HG02588 (cell line): ENCODE measurements at regions not wholly inside any gene's neighbourhood (a gene's known extent, or its start where the extent isn't known, plus 50 kb on each side); places are given as distances from the start of the nearest gene placed in this dataset.

Experiments used
- ATAC-seq: cut with Tn5 transposase; IDR thresholded peaks from one replicate; pipeline ENCODE4 v1.9.1; 2021; ENCODE audit warnings: mild to moderate bottlenecking, moderate library complexity; ENCODE audit not compliant: unreplicated experiment

- ATAC-seq = no peak
Measured at GRCh38 chr6:147023148-147023547, 181.1 kb upstream of the STXBP5 start.

- ATAC-seq = no peak
Measured at GRCh38 chr6:147023581-147023980, 180.6 kb upstream of the STXBP5 start.

- no peak for ATAC-seq
Measured at GRCh38 chr6:147029923-147030322, 174.3 kb upstream of the STXBP5 start.

GRCh38 chr6:147033267-147033666, 170.9 kb upstream of the STXBP5 start:
- ATAC-seq = no peak

GRCh38 chr6:147035886-147036285, 168.3 kb upstream of the STXBP5 start:
- no peak for ATAC-seq

GRCh38 chr6:147037881-147038280, 166.3 kb upstream of the STXBP5 start:
- ATAC-seq = no peak

- ATAC-seq = no peak
Measured at GRCh38 chr6:147040121-147040910, 163.9 kb upstream of the STXBP5 start.

GRCh38 chr6:147042679-147043078, 161.5 kb upstream of the STXBP5 start:
- no peak for ATAC-seq

- no peak for ATAC-seq
Measured at GRCh38 chr6:147043994-147044477, 160.2 kb upstream of the STXBP5 start.

GRCh38 chr6:147046141-147046877, 157.9 kb upstream of the STXBP5 start:
- ATAC-seq = no peak

GRCh38 chr6:147048930-147049329, 155.3 kb upstream of the STXBP5 start:
- no peak for ATAC-seq

GRCh38 chr6:147053311-147053921, 150.8 kb upstream of the STXBP5 start:
- ATAC-seq = no peak

- ATAC-seq = no peak
Measured at GRCh38 chr6:147054158-147054557, 150.1 kb upstream of the STXBP5 start.

- no peak for ATAC-seq
Measured at GRCh38 chr6:147054871-147055270, 149.3 kb upstream of the STXBP5 start.

- no peak for ATAC-seq
Measured at GRCh38 chr6:147055821-147056392, 148.3 kb upstream of the STXBP5 start.

- no peak for ATAC-seq
Measured at GRCh38 chr6:147057188-147057587, 147.0 kb upstream of the STXBP5 start.

GRCh38 chr6:147057705-147058342, 146.4 kb upstream of the STXBP5 start:
- ATAC-seq = no peak

GRCh38 chr6:147058786-147059385, 145.3 kb upstream of the STXBP5 start:
- ATAC-seq = no peak

- no peak for ATAC-seq
Measured at GRCh38 chr6:147060636-147061035, 143.6 kb upstream of the STXBP5 start.

GRCh38 chr6:147061252-147061651, 143.0 kb upstream of the STXBP5 start:
- no peak for ATAC-seq
